ENCODE measurements at regions not wholly inside any gene's neighbourhood (a gene's known extent, or its start where the extent isn't known, plus 50 kb on each side); places are given as distances from the start of the nearest gene placed in this dataset.

GRCh38 chr5:54626407-54626806 lies 108.8 kb downstream of the SNX18 start:
- Histone ChIP-seq H3K27me3 (ENCODE audit: insufficient read depth) (no peaks in the 10 kb centered on the region), H3K4me1 (ENCODE audit: insufficient read depth) (no peaks in the 10 kb centered on the region), H3K4me2 (no peak overlapping the region), H3K9me2 (ENCODE audit: insufficient read depth) (0 out of 2 replicates have a peak, but pooled peaks cover 4% of the 10 kb centered on the region), H4K20me1 (replicated peaks; ENCODE audit: insufficient read depth) (no peaks in the 10 kb centered on the region), H3F3A (replicated peaks; ENCODE audit: low read depth) (no peaks in the 10 kb centered on the region), H2AFZ (no peak overlapping the region), H3K79me2 (replicated peaks; ENCODE audit: insufficient read depth) (no peaks in the 10 kb centered on the region), H3K36me3 (ENCODE audit: insufficient read depth) (no peaks in the 10 kb centered on the region; the same call in 1 of the 2 replicates), H3K27ac (ENCODE audit: low read depth) (no peak overlapping the region), H3K4me3 (no peak overlapping the region)
- H3K27ac Mint-ChIP-seq: no peak overlapping the region
- H3K4me3 Mint-ChIP-seq: no peak overlapping the region
- DNase-seq (ENCODE audit: low spot score): no peak
- no peak for ATAC-seq
- H3K9me3 Mint-ChIP-seq: no peaks in the 10 kb centered on the region; the same call in 2 of the 3 replicates
- TF ChIP-seq ZNF331 (CRISPR knock-in tag; IDR thresholded peaks at IDR 0.05; ENCODE audit: low read depth) (no peak), CREB1 (CRISPR knock-in tag; IDR thresholded peaks at IDR 0.05; ENCODE audit: low read depth) (no peak), CTCF (conservative IDR thresholded peaks at IDR 0.05; ENCODE audit: low read depth in 2 of 2) (no peak), EZH2 (IDR thresholded peaks at IDR 0.05; ENCODE audit: low read depth, unreplicated experiment) (no peak), REST (IDR thresholded peaks at IDR 0.05; ENCODE audit: unreplicated experiment) (no peak), JUNB (IDR thresholded peaks at IDR 0.05; ENCODE audit: unreplicated experiment) (no peak), ZNF114 (CRISPR knock-in tag; IDR thresholded peaks at IDR 0.05) (no peak), POLR2AphosphoS5 (IDR thresholded peaks at IDR 0.05; ENCODE audit: low read depth) (no peak), ZNF462 (CRISPR knock-in tag; IDR thresholded peaks at IDR 0.05) (no peak), STAT1 (IDR thresholded peaks at IDR 0.05; ENCODE audit: unreplicated experiment) (no peak), EZH2phosphoT487 (IDR thresholded peaks at IDR 0.05; ENCODE audit: unreplicated experiment) (no peak), NANOG (IDR thresholded peaks at IDR 0.05; ENCODE audit: borderline replicate concordance) (no peak)
- TF ChIP-seq, protein P1, sequence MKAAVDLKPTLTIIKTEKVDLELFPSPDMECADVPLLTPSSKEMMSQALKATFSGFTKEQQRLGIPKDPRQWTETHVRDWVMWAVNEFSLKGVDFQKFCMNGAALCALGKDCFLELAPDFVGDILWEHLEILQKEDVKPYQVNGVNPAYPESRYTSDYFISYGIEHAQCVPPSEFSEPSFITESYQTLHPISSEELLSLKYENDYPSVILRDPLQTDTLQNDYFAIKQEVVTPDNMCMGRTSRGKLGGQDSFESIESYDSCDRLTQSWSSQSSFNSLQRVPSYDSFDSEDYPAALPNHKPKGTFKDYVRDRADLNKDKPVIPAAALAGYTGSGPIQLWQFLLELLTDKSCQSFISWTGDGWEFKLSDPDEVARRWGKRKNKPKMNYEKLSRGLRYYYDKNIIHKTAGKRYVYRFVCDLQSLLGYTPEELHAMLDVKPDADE (IDR thresholded peaks at IDR 0.05): no peak
- no peaks in the 10 kb centered on the region; the same call in 2 of the 3 replicates for H3K4me1 Mint-ChIP-seq
- H3K27me3 Mint-ChIP-seq (ENCODE audit: insufficient read depth, low read depth, poor library complexity): peaks cover 6% of the 10 kb centered on the region
- no peaks in the 10 kb centered on the region for H3K36me3 Mint-ChIP-seq (ENCODE audit: low read depth)

Measured in GM23338 (cell line).